IMR-90 (cell line): ENCODE measurements at regions not wholly inside any gene's neighbourhood (a gene's known extent, or its start where the extent isn't known, plus 50 kb on each side); places are given as distances from the start of the nearest gene placed in this dataset.

Experiments used
- ATAC-seq: fragments of 200-7000 bp; cut with Tn5 transposase; 2 replicates; pipeline ENCODE4 v1.9.1; 2020; ENCODE audit warnings: low read depth, mild to moderate bottlenecking, moderate library complexity
- BruUV-seq: library from RNA; stranded (reverse); fragments of 400-500 nt; replicated peaks from 2 replicates; lab custom pipeline; 2021; lab: Mats Ljungman, UMichigan
- CTCF ChIA-PET: fragments of 300-600 bp; formaldehyde crosslinking; extraction: SDS; loops from one replicate; lab custom pipeline; 2021; ENCODE audit warnings: antibody characterized with exemption; lab: Yijun Ruan, JAX
- POLR2A ChIA-PET: fragments of 300-600 bp; sonication (Branson Sonifier 250); formaldehyde crosslinking; loops from one replicate; lab custom pipeline; 2022; ENCODE audit warnings: antibody characterized with exemption; ENCODE audit not compliant: unreplicated experiment; lab: Charles Lee
- DNase-seq: peaks from one replicate; pipeline ENCODE4 v3.0.0; 2013
- H2AFZ ChIP-seq: replicated peaks from 2 replicates; pipeline ENCODE3; 2013; ENCODE audit warnings: low read length, mild to moderate bottlenecking; ENCODE audit not compliant: poor library complexity
- H2AK5ac ChIP-seq: 2 replicates; pipeline ENCODE4 v1.6.1; 2013; ENCODE audit warnings: low read depth, low read length, inconsistent platforms
- H2AK9ac ChIP-seq: replicated peaks from 2 replicates; pipeline ENCODE3; 2013; ENCODE audit warnings: mild to moderate bottlenecking, low read depth, low read length, moderate library complexity; ENCODE audit not compliant: poor library complexity
- H2BK120ac ChIP-seq: 2 replicates; pipeline ENCODE4 v1.6.1; 2013; ENCODE audit warnings: low read depth, low read length, inconsistent platforms
- H2BK15ac ChIP-seq: 3 replicates; pipeline ENCODE4 v1.6.1; 2013; ENCODE audit warnings: low read depth, low read length, inconsistent platforms
- H2BK20ac ChIP-seq: 2 replicates; pipeline ENCODE4 v1.6.1; 2013; ENCODE audit warnings: low read depth, mild to moderate bottlenecking, inconsistent platforms, low read length, moderate library complexity
- H2BK5ac ChIP-seq: 2 replicates; pipeline ENCODE4 v1.6.1; 2013; ENCODE audit warnings: mild to moderate bottlenecking, low read depth, low read length, inconsistent platforms; ENCODE audit not compliant: poor library complexity, severe bottlenecking
- H3K14ac ChIP-seq: replicated peaks from 2 replicates; pipeline ENCODE4 v1.6.1; 2013; ENCODE audit warnings: low read depth, low read length, inconsistent platforms
- H3K18ac ChIP-seq: 2 replicates; pipeline ENCODE4 v1.6.1; 2013; ENCODE audit warnings: low read depth, low read length, control low read depth
- H3K23ac ChIP-seq: 2 replicates; pipeline ENCODE4 v1.6.1; 2013; ENCODE audit warnings: low read depth, low read length, inconsistent platforms
- H3K27ac ChIP-seq: 2 replicates; pipeline ENCODE4 v1.5.1; 2013; ENCODE audit warnings: mild to moderate bottlenecking, control low read depth, low read length; ENCODE audit not compliant: insufficient read depth
- H3K27me3 ChIP-seq: 2 replicates; pipeline ENCODE4 v1.6.1; 2013; ENCODE audit warnings: low read length; ENCODE audit not compliant: control insufficient read depth, insufficient read depth
- H3K36me3 ChIP-seq: 2 replicates; pipeline ENCODE4 v1.6.1; 2013; ENCODE audit warnings: low read length, mixed read lengths; ENCODE audit not compliant: control insufficient read depth, insufficient read depth
- H3K4ac ChIP-seq: 2 replicates; pipeline ENCODE4 v1.6.1; 2013; ENCODE audit warnings: low read depth, low read length, inconsistent platforms
- H3K4me1 ChIP-seq: 2 replicates; pipeline ENCODE4 v1.6.1; 2013; ENCODE audit warnings: low read length, mixed read lengths; ENCODE audit not compliant: control insufficient read depth, insufficient read depth
- H3K4me2 ChIP-seq: 2 replicates; pipeline ENCODE4 v1.6.1; 2013; ENCODE audit warnings: low read depth, mild to moderate bottlenecking, control low read depth, low read length, moderate library complexity
- H3K4me3 ChIP-seq: 2 replicates; pipeline ENCODE4 v1.5.1; 2013; ENCODE audit warnings: low read depth, mild to moderate bottlenecking, control low read depth, low read length, moderate library complexity; ENCODE audit not compliant: insufficient read depth
- H3K56ac ChIP-seq: 2 replicates; pipeline ENCODE4 v1.6.1; 2013; ENCODE audit warnings: low read length, inconsistent platforms; ENCODE audit not compliant: insufficient read depth; ENCODE audit errors: extremely low read depth
- H3K79me1 ChIP-seq, 2 experiments: 2 replicates each; pipeline ENCODE4 v1.6.1; 2013; ENCODE audit warnings: low read length in 2 of 2, inconsistent platforms in 1 of 2, low read depth in 1 of 2
- H3K9ac ChIP-seq: 2 replicates; pipeline ENCODE4 v1.6.1; 2013; ENCODE audit warnings: low read depth, low read length, control low read depth
- H3K9me1 ChIP-seq: 2 replicates; pipeline ENCODE4 v1.6.1; 2013; ENCODE audit warnings: low read length, inconsistent platforms; ENCODE audit not compliant: insufficient read depth
- H3K9me3 ChIP-seq: 2 replicates; pipeline ENCODE4 v1.6.1; 2013; ENCODE audit warnings: low read length; ENCODE audit not compliant: control insufficient read depth, insufficient read depth
- H4K20me1 ChIP-seq: 2 replicates; pipeline ENCODE4 v1.6.1; 2013; ENCODE audit warnings: low read length, inconsistent platforms; ENCODE audit not compliant: insufficient read depth
- H4K5ac ChIP-seq: 2 replicates; pipeline ENCODE4 v1.6.1; 2013; ENCODE audit warnings: mild to moderate bottlenecking, low read depth, low read length, control low read depth
- H4K8ac ChIP-seq, 2 experiments: 2 replicates each; pipeline ENCODE4 v1.6.1; 2013; ENCODE audit warnings: low read depth in 2 of 2, low read length in 2 of 2, control low read depth in 1 of 2, inconsistent platforms in 1 of 2
- H4K91ac ChIP-seq: 2 replicates; pipeline ENCODE4 v1.6.1; 2013; ENCODE audit warnings: low read depth, low read length, inconsistent platforms; ENCODE audit not compliant: insufficient read depth
- BHLHE40 ChIP-seq: fragments of 150-350 bp; IDR thresholded peaks from 2 replicates; pipeline ENCODE4 v1.6.1; 2016; ENCODE audit warnings: mild to moderate bottlenecking, low read depth, low read length
- CEBPB ChIP-seq: IDR thresholded peaks from 2 replicates; pipeline ENCODE4 v1.6.1; 2012; ENCODE audit warnings: low read depth, low read length, improper control_type of control experiment
- CHD1 ChIP-seq: IDR thresholded peaks from 2 replicates; pipeline ENCODE4 v1.6.1; 2012; ENCODE audit warnings: low read depth, low read length, improper control_type of control experiment
- FOS ChIP-seq: fragments of 150-350 bp; IDR thresholded peaks from 2 replicates; pipeline ENCODE4 v1.6.1; 2016; ENCODE audit warnings: low read depth, low read length
- MAFK ChIP-seq: IDR thresholded peaks from 2 replicates; pipeline ENCODE4 v1.6.1; 2012; ENCODE audit warnings: low read depth, low read length, improper control_type of control experiment
- MAZ ChIP-seq: IDR thresholded peaks from 2 replicates; pipeline ENCODE4 v1.6.1; 2012; ENCODE audit warnings: low read depth, mild to moderate bottlenecking, low read length, improper control_type of control experiment, moderate library complexity, borderline replicate concordance
- MXI1 ChIP-seq: IDR thresholded peaks from 2 replicates; pipeline ENCODE4 v1.6.1; 2012; ENCODE audit warnings: low read depth, mild to moderate bottlenecking, low read length, moderate library complexity, borderline replicate concordance
- NFE2L2 ChIP-seq: fragments of 150-350 bp; IDR thresholded peaks from 2 replicates; pipeline ENCODE4 v1.6.1; 2016; ENCODE audit warnings: low read depth, mild to moderate bottlenecking, low read length
- POLR2A ChIP-seq: IDR thresholded peaks from 2 replicates; pipeline ENCODE4 v1.6.1; 2012; ENCODE audit warnings: mild to moderate bottlenecking, low read depth, low read length
- RAD21 ChIP-seq: IDR thresholded peaks from 2 replicates; pipeline ENCODE4 v1.6.1; 2012; ENCODE audit warnings: low read length, improper control_type of control experiment
- RCOR1 ChIP-seq: IDR thresholded peaks from 2 replicates; pipeline ENCODE4 v1.6.1; 2012; ENCODE audit warnings: mild to moderate bottlenecking, low read length, improper control_type of control experiment; ENCODE audit not compliant: insufficient replicate concordance
- RFX5 ChIP-seq: IDR thresholded peaks from 2 replicates; pipeline ENCODE4 v1.8.0; 2012; ENCODE audit warnings: low read depth, mild to moderate bottlenecking, low read length, moderate library complexity
- SMC3 ChIP-seq: fragments of 150-350 bp; IDR thresholded peaks from 2 replicates; pipeline ENCODE4 v1.6.1; 2016; ENCODE audit warnings: low read depth, mild to moderate bottlenecking, antibody characterized with exemption, low read length, moderate library complexity
- WGBS, 2 experiments: methylation state at CpG; one replicate each; pipeline versions ENCODE4 v1.1.5 to v1.1.7; 2013; ENCODE audit warnings: missing lambda C conversion rate in 2 of 2; ENCODE audit not compliant: insufficient read length in 1 of 2; ENCODE audit errors: extremely low coverage in 2 of 2; 5-methylcytosine and 5-hydroxymethylcytosine counted together
- dilution Hi-C: fragments of 300-500 bp; cut with HindIII; formaldehyde crosslinking; loops from one replicate; pipeline ENCODE4 v1.14.3; 2018; ENCODE audit warnings: low sequenced_read_pairs; ENCODE audit not compliant: unreplicated experiment
- in situ Hi-C: fragments of 300-500 bp; cut with MboI; formaldehyde crosslinking; loops from 3 replicates; pipeline ENCODE4 v1.14.3; 2019; ENCODE audit warnings: low sequenced_read_pairs, inconsistent platforms, mixed read lengths
- intact Hi-C: fragments of 100-400 bp; cut with micrococcal nuclease; formaldehyde crosslinking; loops from 2 replicates; pipeline ENCODE4 v1.10.0; 2022
- TF ChIP-seq, protein P1 (sequence below): fragments of 150-350 bp; IDR thresholded peaks from 2 replicates; pipeline ENCODE4 v1.6.1; 2017; ENCODE audit warnings: mild to moderate bottlenecking, antibody characterized with exemption, low read length, low read depth
- TF ChIP-seq, protein P2 (sequence below): conservative IDR thresholded peaks from 2 replicates; pipeline ENCODE4 v1.5.1; 2012; ENCODE audit warnings: mild to moderate bottlenecking, low read depth, low read length, improper control_type of control experiment
- TF ChIP-seq, protein P3 (sequence below): fragments of 150-350 bp; IDR thresholded peaks from 2 replicates; pipeline ENCODE4 v1.6.1; 2016; ENCODE audit warnings: low read depth, mild to moderate bottlenecking, low read length, moderate library complexity, borderline replicate concordance

DNA sequence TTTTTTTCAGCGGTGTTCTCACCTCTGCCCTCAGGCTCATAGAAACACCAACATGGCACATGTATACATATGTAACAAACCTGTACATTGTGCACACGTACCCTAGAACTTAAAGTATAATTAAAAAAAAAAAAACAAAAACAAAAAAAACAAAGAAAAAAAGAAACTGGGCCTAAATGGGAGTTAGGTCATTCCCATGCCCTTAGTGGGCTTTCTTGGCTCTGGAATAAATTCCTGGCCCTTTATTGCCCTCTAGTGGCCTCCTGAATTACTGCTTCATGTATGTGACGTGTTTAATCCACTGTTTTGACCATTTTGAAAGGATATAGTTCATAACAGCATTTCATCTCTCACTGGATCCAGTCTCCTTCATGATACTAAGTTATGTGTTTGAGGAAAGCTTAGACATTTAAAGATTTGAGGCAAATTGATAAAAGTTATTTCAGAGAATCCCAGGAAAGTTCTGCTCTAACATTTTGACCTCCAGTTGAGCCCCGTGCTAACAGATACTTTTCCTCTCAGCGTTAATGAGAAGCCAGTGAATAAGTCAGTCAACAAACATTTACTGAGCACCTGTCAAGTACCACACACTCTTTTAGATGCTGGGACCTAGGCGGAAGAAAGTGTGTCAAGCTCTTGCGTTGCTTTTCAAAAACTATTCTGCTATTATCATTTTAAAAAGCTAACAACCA lies 54.7 kb upstream of the SYPL1 start:
- no peak overlapping the region for H3K18ac ChIP-seq
- POLR2A ChIA-PET, result no interaction called here
- intact Hi-C loops, result no loop called here
- no peaks in the 10 kb centered on the region for H3K79me1 ChIP-seq
- ATAC-seq (peak; percentile 74), DNase-seq (peak; percentile 83)
- no peaks in the 10 kb centered on the region for H4K20me1 ChIP-seq
- no peak overlapping the region for H2BK120ac ChIP-seq
- no peak overlapping the region for H2AFZ ChIP-seq
- TF ChIP-seq RCOR1 (no peak), BHLHE40 (no peak), POLR2A (no peak), MXI1 (no peak), CHD1 (no peak), FOS (no peak), MAFK (no peak), CEBPB (no peak), MAZ (no peak), NFE2L2 (no peak), SMC3 (peak; percentile 46), RFX5 (no peak), RAD21 (peak; percentile 66)
- TF ChIP-seq, protein P1, sequence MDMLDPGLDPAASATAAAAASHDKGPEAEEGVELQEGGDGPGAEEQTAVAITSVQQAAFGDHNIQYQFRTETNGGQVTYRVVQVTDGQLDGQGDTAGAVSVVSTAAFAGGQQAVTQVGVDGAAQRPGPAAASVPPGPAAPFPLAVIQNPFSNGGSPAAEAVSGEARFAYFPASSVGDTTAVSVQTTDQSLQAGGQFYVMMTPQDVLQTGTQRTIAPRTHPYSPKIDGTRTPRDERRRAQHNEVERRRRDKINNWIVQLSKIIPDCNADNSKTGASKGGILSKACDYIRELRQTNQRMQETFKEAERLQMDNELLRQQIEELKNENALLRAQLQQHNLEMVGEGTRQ, result no peak
- TF ChIP-seq, protein P2, sequence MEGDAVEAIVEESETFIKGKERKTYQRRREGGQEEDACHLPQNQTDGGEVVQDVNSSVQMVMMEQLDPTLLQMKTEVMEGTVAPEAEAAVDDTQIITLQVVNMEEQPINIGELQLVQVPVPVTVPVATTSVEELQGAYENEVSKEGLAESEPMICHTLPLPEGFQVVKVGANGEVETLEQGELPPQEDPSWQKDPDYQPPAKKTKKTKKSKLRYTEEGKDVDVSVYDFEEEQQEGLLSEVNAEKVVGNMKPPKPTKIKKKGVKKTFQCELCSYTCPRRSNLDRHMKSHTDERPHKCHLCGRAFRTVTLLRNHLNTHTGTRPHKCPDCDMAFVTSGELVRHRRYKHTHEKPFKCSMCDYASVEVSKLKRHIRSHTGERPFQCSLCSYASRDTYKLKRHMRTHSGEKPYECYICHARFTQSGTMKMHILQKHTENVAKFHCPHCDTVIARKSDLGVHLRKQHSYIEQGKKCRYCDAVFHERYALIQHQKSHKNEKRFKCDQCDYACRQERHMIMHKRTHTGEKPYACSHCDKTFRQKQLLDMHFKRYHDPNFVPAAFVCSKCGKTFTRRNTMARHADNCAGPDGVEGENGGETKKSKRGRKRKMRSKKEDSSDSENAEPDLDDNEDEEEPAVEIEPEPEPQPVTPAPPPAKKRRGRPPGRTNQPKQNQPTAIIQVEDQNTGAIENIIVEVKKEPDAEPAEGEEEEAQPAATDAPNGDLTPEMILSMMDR, result peak; percentile 85
- TF ChIP-seq, protein P3, sequence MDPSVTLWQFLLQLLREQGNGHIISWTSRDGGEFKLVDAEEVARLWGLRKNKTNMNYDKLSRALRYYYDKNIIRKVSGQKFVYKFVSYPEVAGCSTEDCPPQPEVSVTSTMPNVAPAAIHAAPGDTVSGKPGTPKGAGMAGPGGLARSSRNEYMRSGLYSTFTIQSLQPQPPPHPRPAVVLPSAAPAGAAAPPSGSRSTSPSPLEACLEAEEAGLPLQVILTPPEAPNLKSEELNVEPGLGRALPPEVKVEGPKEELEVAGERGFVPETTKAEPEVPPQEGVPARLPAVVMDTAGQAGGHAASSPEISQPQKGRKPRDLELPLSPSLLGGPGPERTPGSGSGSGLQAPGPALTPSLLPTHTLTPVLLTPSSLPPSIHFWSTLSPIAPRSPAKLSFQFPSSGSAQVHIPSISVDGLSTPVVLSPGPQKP, result no peak
- no peak overlapping the region for H4K5ac ChIP-seq
- in situ Hi-C loops, result no loop called here
- no peak overlapping the region for H2BK20ac ChIP-seq
- no peak overlapping the region for H3K4me2 ChIP-seq
- WGBS, 2 experiments, result 100% methylated on average over 1 of the region's 7 CpGs; no CpG with 5 or more reads in 1 of the 2 experiments
- no peaks in the 10 kb centered on the region for H3K4me1 ChIP-seq
- no peaks in the 10 kb centered on the region for H3K9me1 ChIP-seq
- peaks cover 9% of the 10 kb centered on the region for H3K27me3 ChIP-seq
- no peak overlapping the region for H3K4ac ChIP-seq
- H3K9me3 ChIP-seq, result peaks cover 10% of the 10 kb centered on the region
- H3K14ac ChIP-seq, result no peak overlapping the region
- dilution Hi-C loops, result no loop called here
- no peak overlapping the region for H2AK5ac ChIP-seq
- H3K9ac ChIP-seq, result no peak overlapping the region
- BruUV-seq, result no TSS peak
- no peaks in the 10 kb centered on the region for H3K36me3 ChIP-seq
- CTCF ChIA-PET, result interaction anchor here (0.6 to 2.3 kb wide), 6 partner anchors 10 to 413 kb away, joined by 3 to 9 read pairs (median 5); no protein-coding TSS in a partner anchor
- H2AK9ac ChIP-seq, result no peak overlapping the region
- H4K91ac ChIP-seq, result no peak overlapping the region
- H2BK15ac ChIP-seq, result no peak overlapping the region
- H2BK5ac ChIP-seq, result no peak overlapping the region
- no peak overlapping the region for H3K4me3 ChIP-seq
- no peak overlapping the region for H4K8ac ChIP-seq
- no peak overlapping the region for H3K27ac ChIP-seq
- H3K23ac ChIP-seq, result no peak overlapping the region
- no peak overlapping the region for H3K56ac ChIP-seq
